Esophagus squamous epithelium (tissue), 5 donors: ENCODE measurements at regions not wholly inside any gene's neighbourhood (a gene's known extent, or its start where the extent isn't known, plus 50 kb on each side); places are given as distances from the start of the nearest gene placed in this dataset.
A peak's percentile ranks its signal among the peaks of the same experiment; 100 is the strongest.

Experiments used
- DNase-seq: peaks from one replicate; lab custom pipeline; 2025; lab: John Stamatoyannopoulos, UW
- H3K27ac ChIP-seq, 4 donors: fragments of 200-600 bp; sonication (generic); one replicate each; pipeline ENCODE4 v1.5.1; 2016 to 2019; ENCODE audit warnings: mild to moderate bottlenecking in 1 of 4
- H3K27me3 ChIP-seq, 4 donors: fragments of 200-600 bp; sonication (generic); 1 replicate in 3 of 4; 2 replicates in 1 of 4; pipeline versions ENCODE4 v1.5.1 to v1.6.0; 2017 to 2021; ENCODE audit warnings: antibody characterized with exemption in 1 of 4
- H3K36me3 ChIP-seq, 3 donors: fragments of 200-600 bp; sonication (generic); one replicate each; pipeline ENCODE4 v1.5.1; 2016 to 2019
- H3K4me1 ChIP-seq, 3 donors: fragments of 200-600 bp; sonication (generic); one replicate each; pipeline ENCODE4 v1.5.1; 2017 to 2019
- H3K4me3 ChIP-seq, 4 donors: fragments of 200-600 bp; sonication (generic); 1 replicate in 3 of 4; 2 replicates in 1 of 4; pipeline ENCODE4 v1.5.1; 2016 to 2019; ENCODE audit warnings: mild to moderate bottlenecking in 2 of 4, moderate library complexity in 1 of 4
- H3K9me3 ChIP-seq, 3 donors: fragments of 200-600 bp; sonication (generic); one replicate each; pipeline ENCODE4 v1.5.1; 2016 to 2019
- POLR2A ChIP-seq, 4 donors: fragments of 450-650 bp; IDR thresholded peaks; one replicate each; pipeline ENCODE4 v1.6.1; 2017; ENCODE audit warnings: antibody characterized with exemption in 4 of 4, mild to moderate bottlenecking in 4 of 4, moderate library complexity in 3 of 4
- WGBS, 2 donors: methylation state at CpG; one replicate each; pipeline ENCODE4 v1.1.5; 2018; 5-methylcytosine and 5-hydroxymethylcytosine counted together
- intact Hi-C: fragments of 100-400 bp; cut with DNase I; formaldehyde crosslinking; loops from one replicate; pipeline ENCODE4 v1.15.0; 2022
- TF ChIP-seq, protein P1 (sequence below), 6 experiments: fragments of 450-650 bp in 4 of 6; fragments of 200-600 bp in 2 of 6; sonication (generic) in 2 of 6; IDR thresholded peaks; one replicate each; pipeline ENCODE4 v1.5.1; 2016 to 2019; ENCODE audit warnings: antibody characterized with exemption in 6 of 6, mild to moderate bottlenecking in 4 of 6, moderate library complexity in 4 of 6
- donor health status: DM: yes; HTN: yes; CAD: no.

DNA sequence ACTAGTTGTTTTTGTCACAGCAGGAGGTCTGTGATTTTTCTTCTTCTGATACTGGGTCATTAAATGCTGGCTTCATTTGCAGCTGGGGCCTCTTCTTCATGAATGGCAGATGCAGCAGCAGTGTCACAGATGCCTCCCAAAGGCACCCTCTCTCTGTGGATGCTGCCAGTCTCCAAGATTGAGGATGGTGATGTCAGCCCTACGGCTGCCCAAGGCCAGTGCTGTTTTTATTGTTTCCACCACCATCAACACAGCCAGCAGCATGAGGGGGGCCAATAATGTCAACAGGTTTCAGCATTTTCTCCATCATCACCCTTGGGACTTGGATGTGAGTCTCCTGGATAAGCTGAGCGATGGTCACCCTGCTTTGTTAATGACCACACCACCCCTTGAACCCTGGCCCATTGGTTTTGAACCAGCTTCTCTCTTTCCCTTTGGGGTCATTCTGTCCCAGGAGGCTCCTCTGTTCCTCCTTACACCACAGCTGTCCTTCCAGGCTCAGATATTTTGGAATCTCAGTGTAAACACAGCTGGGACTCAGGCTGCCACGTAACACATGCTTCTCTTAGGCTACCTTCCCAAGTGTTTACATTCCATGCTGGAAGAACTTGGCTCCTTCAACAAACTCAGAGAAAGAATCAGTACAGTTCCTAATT is 151.7 kb upstream of the DDHD1 start:
- DNase-seq, result no peak
- H3K27me3 ChIP-seq, result no peaks in the 10 kb centered on the region
- H3K36me3 ChIP-seq, result no peaks in the 10 kb centered on the region
- intact Hi-C loops, result no loop called here
- no peak overlapping the region for H3K27ac ChIP-seq
- peaks cover 0 to 14% (median 2%) of the 10 kb centered on the region in 3 donors for H3K4me1 ChIP-seq
- H3K9me3 ChIP-seq, result no peaks in the 10 kb centered on the region
- H3K4me3 ChIP-seq, result no peak overlapping the region
- no peak for TF ChIP-seq POLR2A (IDR thresholded peaks at IDR 0.05)
- TF ChIP-seq, protein P1, sequence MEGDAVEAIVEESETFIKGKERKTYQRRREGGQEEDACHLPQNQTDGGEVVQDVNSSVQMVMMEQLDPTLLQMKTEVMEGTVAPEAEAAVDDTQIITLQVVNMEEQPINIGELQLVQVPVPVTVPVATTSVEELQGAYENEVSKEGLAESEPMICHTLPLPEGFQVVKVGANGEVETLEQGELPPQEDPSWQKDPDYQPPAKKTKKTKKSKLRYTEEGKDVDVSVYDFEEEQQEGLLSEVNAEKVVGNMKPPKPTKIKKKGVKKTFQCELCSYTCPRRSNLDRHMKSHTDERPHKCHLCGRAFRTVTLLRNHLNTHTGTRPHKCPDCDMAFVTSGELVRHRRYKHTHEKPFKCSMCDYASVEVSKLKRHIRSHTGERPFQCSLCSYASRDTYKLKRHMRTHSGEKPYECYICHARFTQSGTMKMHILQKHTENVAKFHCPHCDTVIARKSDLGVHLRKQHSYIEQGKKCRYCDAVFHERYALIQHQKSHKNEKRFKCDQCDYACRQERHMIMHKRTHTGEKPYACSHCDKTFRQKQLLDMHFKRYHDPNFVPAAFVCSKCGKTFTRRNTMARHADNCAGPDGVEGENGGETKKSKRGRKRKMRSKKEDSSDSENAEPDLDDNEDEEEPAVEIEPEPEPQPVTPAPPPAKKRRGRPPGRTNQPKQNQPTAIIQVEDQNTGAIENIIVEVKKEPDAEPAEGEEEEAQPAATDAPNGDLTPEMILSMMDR (IDR thresholded peaks at IDR 0.05), result no peak
- 78 to 81% methylated on average over 3 of the region's 3 CpGs for WGBS, 2 donors

DNA sequence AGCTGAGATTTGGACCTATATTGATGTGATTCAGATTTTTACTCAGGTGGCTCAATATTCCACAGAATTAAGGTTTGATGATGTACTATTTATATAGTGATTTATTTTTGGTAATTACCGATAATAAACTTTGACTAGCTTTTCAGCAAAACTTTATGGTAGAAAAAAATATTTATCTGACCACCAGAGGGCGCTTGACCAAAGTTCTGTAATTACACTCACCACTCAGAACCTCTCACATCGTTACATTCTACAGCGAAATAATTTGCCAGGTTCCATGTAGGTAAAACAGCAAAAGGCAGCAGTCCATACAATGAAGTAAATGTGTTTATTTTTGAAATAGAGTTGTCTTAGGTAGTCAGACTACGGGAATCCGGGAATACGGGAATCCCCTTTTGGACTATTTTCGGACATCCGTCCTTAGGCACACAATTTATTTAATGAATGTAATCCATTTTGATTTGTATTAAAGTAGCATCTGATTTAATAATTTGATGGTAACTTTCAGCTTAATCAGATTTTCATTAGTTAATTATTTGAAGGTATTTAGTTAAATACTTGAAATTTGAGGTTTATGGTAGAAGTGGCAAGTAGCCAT is 143.0 kb upstream of the DDHD1 start:
- Histone ChIP-seq H3K27ac (no peak overlapping the region), H3K27me3 (no peaks in the 10 kb centered on the region), H3K36me3 (no peaks in the 10 kb centered on the region), H3K9me3 (no peaks in the 10 kb centered on the region), H3K4me3 (no peak overlapping the region), H3K4me1 (no peaks in the 10 kb centered on the region)
- 36 to 48% methylated on average over 9 of the region's 9 CpGs for WGBS, 2 donors
- no peak for DNase-seq
- intact Hi-C loops, result no loop called here
- TF ChIP-seq, protein P1 (IDR thresholded peaks at IDR 0.05), result peak; percentile 40 to 73 (median 59)
- TF ChIP-seq POLR2A (IDR thresholded peaks at IDR 0.05), result no peak

- H3K4me3 ChIP-seq, result no peak overlapping the region
- WGBS, 2 donors, result 84 to 85% methylated on average over 4 of the region's 4 CpGs
- H3K27ac ChIP-seq, result no peak overlapping the region
- H3K9me3 ChIP-seq, result no peaks in the 10 kb centered on the region
- TF ChIP-seq POLR2A (IDR thresholded peaks at IDR 0.05), result no peak
- TF ChIP-seq, protein P1 (IDR thresholded peaks at IDR 0.05), result no peak
- H3K27me3 ChIP-seq, result no peaks in the 10 kb centered on the region
- H3K4me1 ChIP-seq, result no peaks in the 10 kb centered on the region
- intact Hi-C loops, result no loop called here
- no peak for DNase-seq
- no peaks in the 10 kb centered on the region for H3K36me3 ChIP-seq
These were observed 142.2 kb upstream of the DDHD1 start for GRCh38 chr14:53295372-53295771.

DNA sequence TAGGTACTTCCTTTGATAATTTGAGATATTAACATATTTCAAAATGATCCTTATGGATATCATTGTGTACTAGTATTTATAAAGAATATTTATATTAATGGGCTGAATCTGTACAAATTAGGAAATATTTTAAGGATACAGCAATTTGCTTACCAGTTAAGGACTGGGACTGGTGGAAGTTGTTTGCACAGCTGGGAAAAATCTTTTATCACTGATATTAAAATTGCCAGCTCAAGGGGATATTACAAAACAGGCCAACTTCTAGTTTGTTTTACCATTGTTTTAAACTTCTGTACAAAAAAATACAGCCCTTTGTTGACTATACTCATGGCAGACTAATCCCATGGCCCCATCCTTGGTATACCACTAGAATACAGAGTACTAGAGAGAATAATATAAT is 133.2 kb upstream of the DDHD1 start:
- H3K27ac ChIP-seq, result no peak overlapping the region
- no peak for DNase-seq
- no peaks in the 10 kb centered on the region for H3K36me3 ChIP-seq
- TF ChIP-seq, protein P1 (IDR thresholded peaks at IDR 0.05), result no peak
- TF ChIP-seq POLR2A (IDR thresholded peaks at IDR 0.05), result no peak
- H3K9me3 ChIP-seq, result peaks cover 0 to 12% (median 10%) of the 10 kb centered on the region in 3 donors
- H3K4me1 ChIP-seq, result no peaks in the 10 kb centered on the region
- no peak overlapping the region for H3K4me3 ChIP-seq
- no peaks in the 10 kb centered on the region for H3K27me3 ChIP-seq
- intact Hi-C loops, result no loop called here

DNA sequence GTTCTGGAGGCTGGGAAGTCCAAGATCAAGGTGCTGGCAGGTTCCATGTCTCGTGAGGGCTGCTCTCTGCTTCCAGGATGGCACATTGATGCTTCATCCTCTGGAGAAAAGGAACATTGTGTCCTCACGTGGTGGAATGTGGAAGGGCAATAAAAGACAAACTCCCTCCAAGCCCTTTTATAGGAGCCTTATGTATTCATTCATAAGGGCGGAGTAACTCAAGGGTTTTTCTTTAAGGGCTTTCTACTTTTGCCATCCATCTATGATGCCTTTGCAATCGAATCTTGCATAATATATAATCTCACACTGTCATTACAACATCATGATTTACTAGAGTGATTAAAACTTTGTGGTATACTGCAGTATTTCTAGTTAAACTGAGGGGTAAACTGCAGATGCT is 132.7 kb upstream of the DDHD1 start:
- no peak overlapping the region for H3K4me3 ChIP-seq
- WGBS, 2 donors, result 55 to 69% methylated on average over 4 of the region's 4 CpGs
- H3K27me3 ChIP-seq, result no peaks in the 10 kb centered on the region
- no peaks in the 10 kb centered on the region for H3K36me3 ChIP-seq
- peaks cover 0 to 17% (median 10%) of the 10 kb centered on the region in 3 donors for H3K9me3 ChIP-seq
- TF ChIP-seq, protein P1 (IDR thresholded peaks at IDR 0.05), result no peak
- TF ChIP-seq POLR2A (IDR thresholded peaks at IDR 0.05), result no peak
- intact Hi-C loops, result no loop called here
- no peaks in the 10 kb centered on the region for H3K4me1 ChIP-seq
- H3K27ac ChIP-seq, result no peak overlapping the region
- DNase-seq, result no peak
